GM18868 (cell line): ENCODE measurements at regions not wholly inside any gene's neighbourhood (a gene's known extent, or its start where the extent isn't known, plus 50 kb on each side); places are given as distances from the start of the nearest gene placed in this dataset.

ENCODE experiments used
- ATAC-seq: cut with Tn5 transposase; IDR thresholded peaks from one replicate; pipeline ENCODE4 v1.9.1; 2021; ENCODE audit warnings: mild to moderate bottlenecking, moderate library complexity; ENCODE audit not compliant: unreplicated experiment

DNA sequence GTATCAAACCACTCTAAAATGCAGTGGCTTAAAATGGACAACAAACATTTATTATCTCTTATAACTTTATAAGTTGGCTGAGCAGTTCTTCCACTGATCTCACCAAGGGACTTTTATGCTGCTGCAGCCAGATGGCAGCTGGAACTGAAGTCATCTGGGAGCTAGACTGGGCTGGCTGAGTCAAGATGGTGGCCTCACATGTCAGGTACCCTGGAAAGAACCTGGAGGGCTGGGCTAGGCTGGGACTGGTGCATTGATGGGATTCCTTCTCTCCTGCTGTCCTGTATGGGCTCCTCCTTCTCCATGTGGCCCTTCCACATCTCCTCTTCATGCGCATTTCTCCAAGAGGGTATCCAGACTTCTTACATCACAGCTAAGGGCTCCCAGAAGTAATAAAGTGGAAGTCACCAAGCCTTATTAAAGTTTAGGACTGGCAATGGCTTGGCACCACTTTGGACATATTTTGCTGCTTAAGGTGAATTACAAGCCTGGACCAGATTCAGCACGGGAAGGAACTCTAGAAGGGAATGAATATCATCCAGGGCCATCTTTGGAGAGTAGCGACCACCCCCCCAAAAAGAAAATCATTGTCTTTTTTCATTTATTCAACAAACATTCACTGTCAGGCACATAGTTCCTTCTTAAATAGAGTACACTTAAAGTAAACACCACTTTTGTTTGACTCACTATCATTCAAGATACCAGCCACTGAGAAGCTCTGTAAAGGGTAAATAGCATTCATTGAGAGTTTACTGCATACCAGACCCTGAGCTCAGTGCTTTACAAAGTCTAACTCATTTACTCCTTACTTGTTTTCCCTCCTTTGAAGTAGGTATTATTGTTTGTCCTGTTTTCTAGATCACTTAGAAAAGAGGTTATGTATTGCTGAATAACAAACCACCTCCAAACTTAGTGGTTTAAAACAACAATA lies 138.0 kb downstream of the ZFP36L2 start:
- ATAC-seq = no peak

- no peak for ATAC-seq
Measured at GRCh38 chr2:43087413-43087812, 139.0 kb downstream of the ZFP36L2 start.

- ATAC-seq = no peak
Measured at GRCh38 chr2:43086451-43087221, 139.8 kb downstream of the ZFP36L2 start.

- no peak for ATAC-seq
Measured at GRCh38 chr2:43085929-43086328, 140.5 kb downstream of the ZFP36L2 start.

GRCh38 chr2:43085505-43085904 lies 140.9 kb downstream of the ZFP36L2 start:
- no peak for ATAC-seq

GRCh38 chr2:43084699-43085091 lies 141.7 kb downstream of the ZFP36L2 start:
- no peak for ATAC-seq

- ATAC-seq = no peak
Measured at GRCh38 chr2:43083710-43084698, 142.4 kb downstream of the ZFP36L2 start.

GRCh38 chr2:43082903-43083677 lies 143.3 kb downstream of the ZFP36L2 start:
- ATAC-seq = no peak

DNA sequence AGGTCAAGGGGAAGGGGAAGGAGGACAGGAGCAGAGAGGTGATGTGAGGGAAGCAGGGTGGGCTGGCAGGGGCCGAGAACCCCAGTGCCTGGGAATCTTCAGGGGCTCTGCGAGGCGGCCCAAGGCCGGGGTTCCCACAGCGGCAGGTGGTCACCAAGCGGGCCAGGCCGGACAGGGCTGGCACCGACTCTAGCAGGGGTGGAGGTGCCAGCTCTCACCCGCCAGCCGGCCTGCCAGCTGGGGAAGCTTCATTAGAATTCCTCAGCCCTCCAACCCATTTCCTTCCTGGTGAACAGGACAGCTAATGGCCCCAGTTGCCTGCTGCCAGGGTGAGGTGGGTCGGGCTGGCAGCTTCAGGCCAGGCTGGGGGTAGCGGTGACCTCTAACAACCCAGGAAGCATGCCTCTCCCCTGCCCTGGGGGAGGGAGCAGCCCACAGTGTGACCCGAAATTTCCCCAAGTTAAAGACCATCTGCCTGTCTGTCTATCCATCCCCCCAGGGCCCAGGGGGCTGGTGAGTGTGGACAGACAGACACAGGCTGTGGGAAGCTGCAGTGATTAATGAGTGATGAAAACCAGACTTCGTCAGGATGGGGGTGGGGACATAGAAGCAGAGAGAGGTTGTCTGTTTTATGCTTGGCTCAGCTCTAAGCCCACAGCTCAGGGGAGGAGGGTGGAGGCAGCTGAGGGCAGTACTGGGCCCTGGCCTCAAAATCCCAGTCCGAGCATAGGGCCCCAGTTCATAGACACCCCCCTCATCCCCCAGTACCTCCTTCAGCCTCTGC lies 144.1 kb downstream of the ZFP36L2 start:
- ATAC-seq = no peak

DNA sequence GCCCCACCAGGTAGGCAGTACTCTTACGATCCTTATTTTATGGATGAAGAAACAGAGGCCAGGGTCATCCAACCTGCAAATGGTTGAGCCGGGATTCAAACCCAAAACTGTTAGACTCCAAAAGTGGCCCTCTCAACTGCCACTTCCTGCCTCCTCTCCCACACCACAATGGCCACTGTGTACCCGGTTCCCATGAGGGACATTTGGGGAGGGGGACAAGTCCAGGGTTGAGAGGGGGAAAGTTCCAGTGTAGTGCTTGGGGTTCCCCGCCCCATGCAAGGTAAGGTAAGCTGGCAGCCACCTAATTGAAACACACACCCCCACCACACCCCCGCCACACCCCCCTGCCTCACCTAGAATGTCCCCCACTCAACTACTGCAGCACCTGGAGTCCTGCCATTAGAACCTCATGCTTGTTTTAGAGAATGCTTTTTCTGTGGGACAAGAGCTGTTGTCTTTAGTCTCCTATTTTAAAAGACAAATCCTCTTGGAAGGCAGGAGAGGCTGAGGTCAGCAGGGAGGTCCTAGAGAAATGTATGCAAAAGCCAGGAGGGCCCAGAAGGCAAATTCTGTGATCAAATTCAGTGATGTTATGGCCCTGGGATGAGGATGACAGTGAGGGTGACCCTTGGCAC lies 145.2 kb downstream of the ZFP36L2 start:
- no peak for ATAC-seq

DNA sequence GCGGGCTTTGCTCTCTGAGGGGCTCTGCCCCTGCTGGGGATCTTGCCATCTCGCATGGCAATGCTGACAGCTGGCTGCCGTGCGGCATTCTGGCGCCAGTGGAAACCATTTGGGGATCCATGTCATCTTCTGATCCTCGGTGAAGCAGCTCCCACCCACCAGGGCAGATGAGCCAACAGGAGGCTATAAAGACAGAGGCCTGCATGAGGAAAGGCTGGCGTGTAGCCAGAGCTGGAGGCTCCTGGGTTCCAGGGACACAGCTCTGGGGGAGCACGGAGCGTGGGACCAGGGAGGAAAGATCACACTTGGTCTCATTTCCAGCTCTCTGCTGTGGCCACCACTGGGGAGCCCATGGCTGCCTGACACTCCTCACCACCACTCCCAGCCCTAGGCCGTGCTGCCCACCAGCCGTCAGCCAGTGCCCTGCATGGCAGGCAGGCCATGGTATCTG lies 145.8 kb downstream of the ZFP36L2 start:
- ATAC-seq = no peak

- no peak for ATAC-seq
Measured at GRCh38 chr2:43078781-43079755, 147.3 kb downstream of the ZFP36L2 start.

GRCh38 chr2:43078301-43078700 lies 148.1 kb downstream of the ZFP36L2 start:
- ATAC-seq = no peak

- ATAC-seq = no peak
Measured at GRCh38 chr2:43077876-43078275, 148.5 kb downstream of the ZFP36L2 start.

DNA sequence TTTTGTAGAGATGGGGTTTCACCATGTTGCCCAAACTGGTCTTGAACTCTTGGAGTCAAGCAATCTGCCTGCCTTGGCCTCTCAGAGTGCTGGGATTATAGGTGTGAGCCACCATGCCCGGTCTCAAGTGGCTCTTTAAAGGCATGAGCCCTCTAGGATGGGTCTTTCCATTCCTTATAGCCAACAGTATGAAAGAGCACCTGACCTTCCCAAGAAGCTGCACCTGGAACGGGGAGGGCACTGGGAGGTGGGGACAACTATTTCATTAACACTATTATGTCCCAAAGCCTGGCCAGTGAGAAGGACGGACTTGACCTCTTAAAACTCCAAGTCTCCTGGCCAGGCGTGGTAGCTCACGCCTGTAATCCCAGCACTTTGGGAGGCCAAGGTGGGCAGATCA lies 149.7 kb downstream of the ZFP36L2 start:
- no peak for ATAC-seq

- no peak for ATAC-seq
Measured at GRCh38 chr2:43075811-43076585, 150.4 kb downstream of the ZFP36L2 start.
